Stomach (tissue), 4 donors: ENCODE measurements at regions not wholly inside any gene's neighbourhood (a gene's known extent, or its start where the extent isn't known, plus 50 kb on each side); places are given as distances from the start of the nearest gene placed in this dataset.

ENCODE experiments used
- EP300 ChIP-seq: sonication (generic); formaldehyde crosslinking; IDR thresholded peaks from one replicate; pipeline ENCODE4 v1.6.1; 2017; ENCODE audit warnings: antibody characterized with exemption
- POLR2A ChIP-seq, 4 donors: fragments of 450-650 bp; IDR thresholded peaks; one replicate each; pipeline ENCODE4 v1.6.1; 2016; ENCODE audit warnings: antibody characterized with exemption in 4 of 4, control low read depth in 2 of 4, mild to moderate bottlenecking in 1 of 4, moderate library complexity in 1 of 4
- TF ChIP-seq, protein P1 (sequence below), 7 experiments: fragments of 450-650 bp in 4 of 7; fragments of 200-600 bp in 3 of 7; sonication (generic) in 3 of 7; IDR thresholded peaks; one replicate each; pipeline ENCODE4 v1.5.1; 2016 to 2019; ENCODE audit warnings: antibody characterized with exemption in 7 of 7, control low read depth in 2 of 7, mild to moderate bottlenecking in 1 of 7

DNA sequence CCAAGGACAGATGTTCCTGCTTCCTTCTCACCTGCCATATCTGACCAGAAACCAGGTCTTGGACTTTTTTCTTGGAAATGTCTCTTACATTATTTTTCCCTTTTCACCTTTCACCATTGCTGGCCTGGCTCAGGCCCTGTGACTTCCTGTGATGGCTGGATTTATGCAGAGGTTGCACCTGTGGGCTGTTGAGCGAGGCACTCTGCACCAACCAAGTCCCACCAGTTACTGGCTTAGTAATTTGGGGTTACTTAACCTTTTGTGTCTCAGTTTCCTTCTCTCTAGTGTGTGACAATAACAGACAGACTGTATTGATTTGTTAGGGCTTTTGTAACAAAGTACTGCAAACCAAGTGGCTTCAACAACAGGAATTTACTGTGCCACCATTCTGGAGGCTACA lies 110.0 kb downstream of the INSIG2 start:
- TF ChIP-seq POLR2A (IDR thresholded peaks at IDR 0.05) (no peak), EP300 (no peak)
- TF ChIP-seq, protein P1, sequence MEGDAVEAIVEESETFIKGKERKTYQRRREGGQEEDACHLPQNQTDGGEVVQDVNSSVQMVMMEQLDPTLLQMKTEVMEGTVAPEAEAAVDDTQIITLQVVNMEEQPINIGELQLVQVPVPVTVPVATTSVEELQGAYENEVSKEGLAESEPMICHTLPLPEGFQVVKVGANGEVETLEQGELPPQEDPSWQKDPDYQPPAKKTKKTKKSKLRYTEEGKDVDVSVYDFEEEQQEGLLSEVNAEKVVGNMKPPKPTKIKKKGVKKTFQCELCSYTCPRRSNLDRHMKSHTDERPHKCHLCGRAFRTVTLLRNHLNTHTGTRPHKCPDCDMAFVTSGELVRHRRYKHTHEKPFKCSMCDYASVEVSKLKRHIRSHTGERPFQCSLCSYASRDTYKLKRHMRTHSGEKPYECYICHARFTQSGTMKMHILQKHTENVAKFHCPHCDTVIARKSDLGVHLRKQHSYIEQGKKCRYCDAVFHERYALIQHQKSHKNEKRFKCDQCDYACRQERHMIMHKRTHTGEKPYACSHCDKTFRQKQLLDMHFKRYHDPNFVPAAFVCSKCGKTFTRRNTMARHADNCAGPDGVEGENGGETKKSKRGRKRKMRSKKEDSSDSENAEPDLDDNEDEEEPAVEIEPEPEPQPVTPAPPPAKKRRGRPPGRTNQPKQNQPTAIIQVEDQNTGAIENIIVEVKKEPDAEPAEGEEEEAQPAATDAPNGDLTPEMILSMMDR (IDR thresholded peaks at IDR 0.05), result no peak
